GM21367 (cell line): ENCODE measurements at regions not wholly inside any gene's neighbourhood (a gene's known extent, or its start where the extent isn't known, plus 50 kb on each side); places are given as distances from the start of the nearest gene placed in this dataset.

ENCODE experiments used
- ATAC-seq: cut with Tn5 transposase; IDR thresholded peaks from one replicate; pipeline ENCODE4 v1.9.1; 2021; ENCODE audit not compliant: unreplicated experiment

DNA sequence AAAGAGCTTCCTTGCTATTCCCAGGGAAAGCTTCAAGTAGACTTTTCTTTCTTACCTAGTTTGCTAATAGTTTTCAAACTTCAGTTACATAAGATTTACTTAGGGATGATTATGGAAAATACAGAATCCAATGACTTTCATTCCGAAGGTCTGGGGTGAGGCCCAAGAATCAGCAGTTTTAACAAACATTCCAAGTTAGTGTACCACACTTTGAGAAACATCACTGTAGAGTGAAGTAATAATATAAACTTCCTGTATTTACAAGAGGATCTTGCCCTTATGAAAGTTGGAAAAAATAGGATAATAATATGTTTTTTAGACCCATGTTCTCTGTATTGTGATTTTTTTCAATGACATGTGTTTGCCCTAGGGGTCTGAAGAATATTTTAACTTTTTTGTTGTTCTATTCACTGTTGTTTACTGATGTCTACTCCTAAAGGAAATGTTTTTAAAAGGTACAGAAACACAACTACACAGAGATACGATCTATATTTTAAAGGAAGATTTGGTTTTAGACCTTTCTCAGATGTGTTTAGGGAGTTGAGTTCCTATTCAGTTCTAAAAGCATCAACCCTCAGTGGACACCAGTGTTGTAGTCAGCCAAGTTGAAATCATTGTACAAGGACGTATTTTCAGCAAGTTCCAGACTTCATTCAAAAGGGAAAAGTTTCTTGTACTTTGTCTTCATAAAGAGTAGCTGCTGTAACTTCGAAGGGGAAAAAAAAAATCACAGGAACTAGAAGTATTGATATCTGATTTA, 295.8 kb upstream of the SLC7A11 start:
- ATAC-seq: no peak

DNA sequence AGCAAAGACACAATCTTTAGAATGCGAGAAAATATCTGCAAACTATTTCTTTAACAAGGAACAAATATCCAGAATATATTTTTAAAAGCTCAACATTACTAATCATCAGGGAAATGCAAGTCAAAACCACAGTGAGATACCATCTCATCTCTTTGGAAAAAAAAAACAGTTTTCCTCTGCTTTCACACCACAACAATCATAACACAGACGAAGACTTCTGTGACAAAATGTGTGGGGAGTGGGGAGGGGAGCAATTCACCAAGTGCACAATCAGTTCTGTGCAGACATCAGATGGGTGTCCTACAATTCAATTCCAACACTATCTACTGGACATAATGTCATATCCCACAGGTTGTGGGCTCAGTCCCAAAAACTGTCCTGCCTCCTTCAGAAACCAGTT, 293.2 kb upstream of the SLC7A11 start:
- ATAC-seq: no peak

DNA sequence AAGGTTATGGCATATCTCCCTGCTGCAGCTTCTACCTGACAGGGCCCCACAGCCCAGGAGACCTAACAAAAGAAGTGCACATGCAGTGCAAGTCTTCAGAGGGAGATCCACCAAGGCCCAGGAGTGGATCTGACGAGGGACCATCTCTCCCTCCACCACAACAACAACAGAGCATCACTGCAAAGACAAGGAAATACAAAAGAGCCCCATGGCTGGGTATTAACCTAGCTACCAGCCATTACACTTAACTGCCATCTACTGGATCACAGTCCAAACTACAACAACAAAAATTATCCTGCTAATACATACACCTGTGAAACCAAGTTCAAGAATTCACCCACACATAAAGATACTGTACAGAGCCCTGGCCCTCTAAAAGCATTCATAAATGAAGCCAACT, 280.2 kb upstream of the SLC7A11 start:
- ATAC-seq: peak; percentile 73

DNA sequence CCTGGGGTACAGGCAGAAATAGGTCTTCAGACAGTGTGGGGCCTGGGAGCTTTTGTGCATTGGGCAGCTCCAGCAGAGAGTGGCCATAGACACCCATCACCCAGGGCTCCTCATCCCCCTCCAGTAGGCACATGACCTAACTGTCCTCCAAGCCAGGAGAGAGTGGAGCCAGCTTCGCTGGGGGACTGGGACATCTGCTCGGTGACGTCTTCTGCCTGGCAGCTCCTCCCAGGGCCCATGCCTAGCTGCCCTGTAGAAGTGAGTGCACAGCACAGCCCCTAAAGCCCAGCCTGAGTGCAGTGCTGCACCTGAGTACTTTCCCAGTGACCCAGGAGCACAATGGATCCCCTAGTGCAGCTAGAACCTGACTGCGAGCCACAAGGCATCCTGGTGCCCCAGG, 279.7 kb upstream of the SLC7A11 start:
- ATAC-seq: no peak

DNA sequence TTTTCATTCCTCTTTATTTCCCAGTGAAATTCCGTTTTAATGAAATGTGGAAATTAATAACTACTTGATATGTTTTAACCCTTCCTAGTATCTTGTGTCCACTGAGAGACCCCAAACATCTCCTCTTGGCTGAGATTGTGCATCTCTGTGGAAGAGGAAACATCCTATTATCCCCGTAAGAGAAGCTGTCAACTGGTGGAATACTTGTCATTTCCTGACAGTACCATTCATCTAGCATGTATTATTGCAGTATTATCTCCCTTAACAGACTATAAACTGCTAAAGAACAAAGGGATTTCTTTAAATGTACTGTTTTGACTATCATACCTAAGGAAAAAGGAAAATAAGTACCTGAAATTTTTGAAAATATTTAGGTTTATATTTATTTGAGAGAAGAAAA, 277.3 kb upstream of the SLC7A11 start:
- ATAC-seq: no peak

- no peak for ATAC-seq
These were observed 271.4 kb upstream of the SLC7A11 start for GRCh38 chr4:138513535-138513934.

- no peak for ATAC-seq
These were observed 270.6 kb upstream of the SLC7A11 start for GRCh38 chr4:138512756-138513155.

- no peak for ATAC-seq
These were observed 267.9 kb upstream of the SLC7A11 start for GRCh38 chr4:138510053-138510452.

- no peak for ATAC-seq
These were observed 267.2 kb upstream of the SLC7A11 start for GRCh38 chr4:138509346-138509745.

DNA sequence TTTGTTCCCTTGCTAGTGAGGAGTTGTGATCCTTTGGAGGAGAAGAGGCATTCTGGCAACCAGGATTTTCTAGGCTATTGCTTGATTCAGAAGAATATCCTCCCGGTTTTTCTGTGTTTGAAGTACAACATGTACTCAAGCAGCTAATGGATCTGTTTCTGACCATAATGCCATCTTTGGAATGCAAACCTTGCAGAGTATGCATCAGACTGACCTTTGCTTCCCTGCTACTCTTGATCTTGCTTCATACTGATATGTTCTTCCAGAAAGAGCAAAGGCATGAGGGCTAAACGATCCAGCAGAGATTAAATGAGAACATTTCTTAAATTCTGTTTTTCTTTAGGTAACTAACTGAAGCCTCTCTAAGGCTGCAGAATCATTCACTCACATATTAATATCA, 265.4 kb upstream of the SLC7A11 start:
- no peak for ATAC-seq

DNA sequence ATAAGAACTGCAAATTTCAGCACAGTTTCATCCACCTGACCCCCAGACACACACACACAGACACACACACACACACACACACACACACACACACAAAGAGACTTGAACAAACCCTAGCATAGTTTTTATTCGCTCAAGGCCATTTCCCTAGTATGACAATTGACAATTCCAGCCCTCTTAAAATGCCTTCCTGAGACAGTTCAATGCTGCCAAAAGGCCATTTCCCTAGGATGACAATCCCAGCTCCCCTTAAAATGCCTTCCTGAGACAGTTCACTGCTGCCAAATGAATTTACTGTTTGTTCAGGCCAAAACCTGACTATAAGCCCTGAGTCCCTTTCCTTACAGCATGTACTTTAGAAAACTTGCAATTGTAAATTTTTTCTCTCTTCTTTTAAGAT, 259.5 kb upstream of the SLC7A11 start:
- ATAC-seq: no peak

GRCh38 chr4:138500869-138501268, 258.7 kb upstream of the SLC7A11 start:
- no peak for ATAC-seq

DNA sequence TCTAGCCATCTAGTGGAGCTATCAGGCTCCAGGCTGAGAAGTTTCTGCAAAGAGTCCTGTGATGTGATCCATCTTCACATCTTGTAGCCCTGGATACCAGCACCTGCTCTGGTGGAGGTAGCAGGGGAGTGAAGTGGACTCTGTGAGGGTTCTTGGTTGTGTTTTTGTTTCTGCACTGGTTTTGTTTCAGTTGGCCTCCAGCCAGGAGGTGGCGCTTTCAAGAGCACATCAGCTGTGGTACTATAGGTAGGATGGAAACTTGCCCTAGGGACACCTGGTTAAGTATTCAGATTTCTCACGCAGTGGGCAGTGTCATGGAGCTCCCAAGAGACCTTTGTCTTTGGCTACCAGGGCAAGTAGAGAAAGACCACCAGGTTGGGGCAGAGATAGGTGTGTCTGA, 257.5 kb upstream of the SLC7A11 start:
- ATAC-seq: no peak

DNA sequence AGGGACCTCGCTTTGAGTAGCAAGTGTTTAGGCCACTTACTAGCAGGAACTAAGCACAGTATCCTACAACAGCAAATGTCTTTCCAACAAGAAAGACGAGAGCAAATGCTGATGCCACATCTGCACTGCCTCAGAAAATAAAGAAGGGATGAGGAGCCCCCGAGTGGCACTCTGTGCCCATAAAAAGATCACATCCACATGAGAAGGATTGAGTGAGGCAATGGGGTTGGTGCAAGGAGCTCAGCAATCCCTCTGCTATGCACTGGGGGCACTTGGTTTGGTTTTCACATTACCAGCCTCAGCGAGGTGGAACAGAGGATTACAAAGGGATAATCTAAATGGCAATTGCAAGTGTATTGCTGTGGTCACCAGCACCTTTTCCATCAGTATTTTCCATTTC, 252.8 kb upstream of the SLC7A11 start:
- ATAC-seq: peak; percentile 50

- ATAC-seq: no peak
These were observed 252.0 kb upstream of the SLC7A11 start for GRCh38 chr4:138494116-138494515.

DNA sequence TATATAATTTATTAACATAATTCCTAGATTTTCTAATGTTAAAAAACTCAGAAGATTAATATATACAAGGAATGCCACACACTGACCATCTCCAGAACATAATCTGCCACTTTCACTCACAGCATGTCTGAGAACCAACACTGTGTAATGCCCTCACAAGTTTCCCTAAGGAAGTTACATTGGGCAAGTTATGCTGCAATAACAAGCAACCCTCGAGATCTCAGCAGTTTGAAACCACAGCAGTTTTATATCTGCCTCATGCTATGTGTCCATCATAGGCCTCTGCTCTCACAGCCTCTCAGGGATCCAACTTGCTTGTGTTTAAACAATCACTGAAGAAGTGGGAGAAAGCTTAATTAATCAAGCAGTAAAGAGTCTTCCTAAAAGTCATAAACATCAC, 250.0 kb upstream of the SLC7A11 start:
- ATAC-seq: no peak

DNA sequence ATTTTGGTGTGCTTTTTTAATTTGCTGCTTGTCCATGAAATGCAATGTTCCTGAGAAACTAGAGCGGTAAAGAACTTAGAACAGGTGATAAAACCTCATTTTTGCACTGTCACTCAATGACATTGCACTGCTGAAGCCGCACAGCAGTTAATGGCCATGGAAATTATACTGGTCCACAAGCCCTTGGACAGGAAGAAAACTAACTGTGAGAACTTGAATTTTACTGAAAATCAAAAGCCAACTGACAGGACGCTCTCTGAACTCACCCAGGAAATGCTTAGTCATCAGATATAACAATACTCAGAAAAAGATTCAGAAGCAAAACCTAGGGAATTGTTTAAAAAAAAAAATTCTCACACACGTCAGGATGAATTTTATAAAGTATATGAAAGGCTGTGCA, 246.4 kb upstream of the SLC7A11 start:
- no peak for ATAC-seq

DNA sequence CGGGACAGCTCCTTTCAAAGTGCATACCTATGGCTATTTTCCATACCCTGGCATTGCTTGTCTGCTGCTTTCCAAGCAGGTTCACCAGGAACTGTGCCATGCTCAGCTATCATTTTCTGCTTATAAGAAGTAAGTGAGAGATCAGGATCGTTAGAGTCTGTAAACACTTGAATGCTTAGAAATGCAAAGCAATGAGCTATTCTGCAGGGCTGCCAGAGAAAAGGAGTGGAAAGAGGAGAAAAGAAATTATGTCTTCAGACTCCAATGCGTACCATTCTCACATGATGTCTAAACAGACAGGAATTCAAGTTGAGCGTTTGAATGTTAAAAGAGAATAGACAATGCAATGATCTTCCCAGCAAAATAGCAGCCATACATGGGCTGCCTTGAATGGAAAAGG, 245.5 kb upstream of the SLC7A11 start:
- ATAC-seq: no peak

- ATAC-seq: no peak
These were observed 245.1 kb upstream of the SLC7A11 start for GRCh38 chr4:138487230-138487629.

- no peak for ATAC-seq
These were observed 243.3 kb upstream of the SLC7A11 start for GRCh38 chr4:138485498-138485897.

GRCh38 chr4:138475116-138475515, 233.0 kb upstream of the SLC7A11 start:
- ATAC-seq: no peak

- no peak for ATAC-seq
These were observed 231.2 kb upstream of the SLC7A11 start for GRCh38 chr4:138473339-138473738.
